Eye (tissue), 1 donor: ENCODE measurements at regions not wholly inside any gene's neighbourhood (a gene's known extent, or its start where the extent isn't known, plus 50 kb on each side); places are given as distances from the start of the nearest gene placed in this dataset.
A peak's percentile ranks its signal among the peaks of the same experiment; 100 is the strongest.

Source experiments
- DNase-seq: peaks from one replicate; pipeline ENCODE4 v3.0.0-alpha.2; 2015

DNA sequence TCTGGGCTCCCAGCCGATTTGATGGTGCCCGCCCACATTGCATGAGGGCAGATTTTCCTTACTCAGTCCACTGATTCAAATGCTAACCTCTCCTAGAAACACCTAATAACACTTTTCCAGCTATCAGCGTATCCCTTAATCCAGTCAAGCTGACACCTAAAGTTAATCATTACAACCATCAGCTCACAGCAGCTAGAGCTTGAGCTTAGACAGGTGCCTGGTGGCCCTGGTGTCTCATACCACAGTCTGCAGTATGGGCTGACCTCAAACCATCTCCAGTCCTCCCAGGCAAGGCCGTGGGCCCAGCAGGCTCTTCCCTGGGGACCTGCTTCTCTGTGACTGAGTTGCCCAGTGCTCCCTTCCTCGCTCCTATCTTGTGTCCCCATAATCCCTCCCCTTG lies 174.4 kb upstream of the NECTIN1 start:
- no peak for DNase-seq

DNA sequence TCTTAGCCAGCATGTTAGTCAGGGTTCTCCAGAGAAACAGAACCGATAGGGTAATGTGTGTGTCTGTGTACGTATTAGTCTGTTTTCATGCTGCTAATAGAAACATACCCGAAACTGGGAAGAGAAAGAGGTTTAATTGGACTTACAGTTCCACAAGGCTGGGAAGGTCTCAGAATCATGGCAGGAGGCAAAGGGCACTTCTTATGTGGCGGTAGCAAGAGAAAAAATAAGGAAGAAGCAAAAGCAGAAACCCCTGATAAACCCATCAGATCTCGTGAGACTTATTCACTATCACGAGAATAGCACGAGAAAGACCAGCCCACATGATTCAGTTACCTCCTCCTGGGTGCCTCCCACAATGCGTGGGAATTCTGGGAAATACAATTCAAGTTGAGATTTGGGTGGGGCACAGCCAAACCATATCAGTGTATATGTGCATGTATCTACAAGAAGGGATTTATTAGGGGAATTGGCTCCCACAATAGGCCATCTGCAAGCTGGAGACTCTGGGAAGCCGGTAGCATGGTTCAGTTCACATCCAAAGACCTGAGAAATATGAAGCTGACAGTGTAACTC lies 173.7 kb upstream of the NECTIN1 start:
- peak; percentile 72 for DNase-seq

DNA sequence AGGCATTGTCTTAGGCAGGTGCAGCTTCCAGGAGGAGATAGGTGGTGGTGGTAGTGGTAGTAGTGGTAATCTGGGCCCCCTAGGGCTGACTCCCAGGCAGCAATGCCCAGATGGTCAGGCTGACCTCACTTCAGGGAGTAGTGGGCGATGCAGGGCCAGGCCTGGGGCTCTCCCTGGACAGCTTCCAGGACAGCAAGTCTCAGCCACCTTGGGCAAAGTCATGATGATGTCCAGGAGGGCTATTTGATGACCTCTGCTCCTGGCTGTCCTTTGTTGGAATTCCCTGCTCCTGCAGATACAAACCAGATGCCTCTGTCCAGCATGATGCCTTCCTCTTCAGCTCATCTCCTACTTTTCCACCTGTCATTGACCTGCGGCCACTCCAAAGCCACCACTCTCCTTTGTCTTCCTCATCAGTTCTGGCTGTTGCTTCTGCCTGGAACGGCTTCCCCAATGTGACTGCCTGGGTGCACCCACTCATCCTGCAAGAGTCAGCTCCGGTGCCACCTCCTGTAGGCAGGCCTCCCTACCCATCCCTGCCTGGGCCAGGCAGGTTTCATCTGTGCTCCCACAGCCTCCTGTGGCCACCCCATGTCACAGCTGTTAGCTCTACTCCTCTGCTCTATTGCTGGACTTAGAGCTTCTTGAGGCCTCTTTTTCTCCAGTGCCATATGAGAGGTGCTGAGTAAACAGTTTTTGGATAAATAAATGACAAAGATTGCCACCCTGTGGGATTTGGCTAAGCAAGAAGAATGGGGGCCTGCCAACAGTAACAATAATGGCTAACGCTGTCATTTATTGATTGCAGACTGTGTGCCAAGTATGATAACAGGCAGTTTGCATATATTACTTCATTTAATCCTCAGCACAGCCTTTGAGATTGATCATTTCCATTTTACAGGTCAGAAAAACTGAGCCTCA lies 172.9 kb upstream of the NECTIN1 start:
- no peak for DNase-seq

DNA sequence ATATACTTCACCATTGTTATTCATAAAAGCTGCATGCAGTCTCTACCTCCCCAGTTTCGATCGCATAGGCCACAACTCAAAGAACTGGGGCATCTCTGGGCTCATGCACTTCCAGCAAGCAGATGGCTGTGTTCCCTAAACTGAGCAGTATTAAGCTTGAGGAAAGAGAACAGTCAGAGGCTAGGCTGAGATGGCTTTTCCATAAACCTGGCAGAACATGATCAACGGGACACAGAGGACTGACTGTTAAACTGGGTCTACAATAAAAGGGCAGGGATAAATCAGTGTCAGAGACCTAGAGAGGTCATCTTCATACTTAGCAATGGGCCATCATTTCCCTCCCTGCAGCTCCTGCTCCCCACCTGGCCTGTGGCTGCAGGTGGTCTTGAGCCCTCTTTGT lies 171.0 kb upstream of the NECTIN1 start:
- DNase-seq = no peak

DNA sequence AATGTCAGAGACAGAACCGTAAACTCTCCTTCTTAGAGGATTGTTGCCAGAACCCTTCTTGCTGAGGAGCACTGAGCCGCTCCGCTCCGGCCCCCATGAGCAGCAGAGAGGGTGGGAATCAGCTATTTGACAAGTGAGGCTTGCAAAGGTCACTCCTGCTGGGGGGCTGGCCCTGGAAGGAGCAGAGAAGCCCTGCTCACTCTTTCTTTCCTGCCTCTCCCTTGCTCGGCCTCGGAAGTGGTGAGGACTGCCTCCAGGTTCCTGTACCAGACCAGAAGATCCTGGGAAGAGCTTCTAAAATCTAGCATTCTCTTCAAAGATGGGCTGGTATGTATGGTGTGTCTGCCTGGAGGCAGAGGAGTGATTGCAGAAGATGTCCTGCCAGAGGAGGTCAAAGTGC lies 168.6 kb upstream of the NECTIN1 start:
- DNase-seq = no peak

DNA sequence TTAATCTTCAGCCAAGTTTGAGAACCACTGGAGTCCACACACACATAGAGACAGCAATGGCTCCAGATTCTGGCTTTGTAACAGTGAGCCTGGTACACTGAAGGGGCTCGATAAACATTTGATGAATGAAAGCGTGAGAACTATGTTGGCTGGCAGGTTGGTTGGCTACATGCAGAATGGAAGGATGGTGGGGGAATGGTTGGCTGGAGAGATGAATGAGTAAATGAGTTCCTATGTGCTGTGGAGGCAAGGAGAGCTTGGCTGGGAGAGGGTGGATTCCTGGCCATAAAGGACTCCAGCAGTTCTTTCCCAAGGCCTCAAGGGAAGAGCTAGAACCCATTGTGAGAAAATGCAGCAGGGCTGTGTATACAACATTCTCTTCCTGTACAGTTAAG lies 168.0 kb upstream of the NECTIN1 start:
- no peak for DNase-seq

DNA sequence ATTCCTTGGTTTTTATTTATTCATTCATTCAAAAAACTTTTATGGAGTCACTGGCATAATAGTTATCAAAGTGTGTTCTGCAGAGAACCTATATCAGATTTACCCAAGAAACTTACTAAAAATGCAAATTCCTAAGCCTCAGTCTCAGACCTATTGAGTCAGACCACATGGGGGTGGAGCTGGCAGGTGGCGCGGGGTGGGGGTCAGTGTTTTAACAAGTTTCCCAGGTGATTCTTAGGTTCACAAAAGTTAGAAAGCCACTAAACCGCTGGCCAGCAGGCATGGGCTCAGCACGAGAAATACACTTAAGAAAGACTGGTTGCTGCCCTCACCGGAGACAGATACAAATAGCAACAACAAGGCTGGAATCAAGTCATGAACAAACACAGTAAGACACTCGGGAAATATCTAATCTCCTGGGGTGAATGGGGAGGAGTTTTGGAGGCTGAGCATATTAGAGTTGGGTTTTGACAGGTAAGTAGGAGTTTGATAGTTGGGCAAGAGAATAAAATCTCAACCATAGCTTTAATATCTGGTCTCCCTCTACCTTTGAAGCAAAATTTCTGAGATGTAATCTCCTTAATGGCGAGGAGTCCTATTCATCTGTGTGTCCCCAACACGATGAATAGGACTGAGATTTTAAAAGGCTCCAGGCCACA lies 167.5 kb upstream of the NECTIN1 start:
- no peak for DNase-seq

DNA sequence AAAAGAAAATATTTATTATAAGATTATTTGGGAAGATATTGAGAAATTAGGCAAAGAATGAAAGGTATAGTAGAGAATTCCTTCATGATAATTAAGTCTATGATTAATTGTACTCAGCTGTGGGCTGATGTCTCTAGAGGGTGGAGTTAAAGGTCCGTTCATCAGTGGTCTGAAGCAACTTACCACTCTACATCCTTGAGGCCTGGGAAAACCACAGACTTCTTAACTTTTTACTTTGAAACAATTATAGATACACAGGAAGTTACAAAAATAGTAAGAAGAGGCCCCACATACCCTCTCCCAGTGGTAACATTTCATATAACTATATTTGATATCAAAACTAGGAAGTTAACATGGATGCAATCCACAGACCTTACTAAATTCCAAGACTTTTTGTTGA lies 167.0 kb upstream of the NECTIN1 start:
- no peak for DNase-seq

DNA sequence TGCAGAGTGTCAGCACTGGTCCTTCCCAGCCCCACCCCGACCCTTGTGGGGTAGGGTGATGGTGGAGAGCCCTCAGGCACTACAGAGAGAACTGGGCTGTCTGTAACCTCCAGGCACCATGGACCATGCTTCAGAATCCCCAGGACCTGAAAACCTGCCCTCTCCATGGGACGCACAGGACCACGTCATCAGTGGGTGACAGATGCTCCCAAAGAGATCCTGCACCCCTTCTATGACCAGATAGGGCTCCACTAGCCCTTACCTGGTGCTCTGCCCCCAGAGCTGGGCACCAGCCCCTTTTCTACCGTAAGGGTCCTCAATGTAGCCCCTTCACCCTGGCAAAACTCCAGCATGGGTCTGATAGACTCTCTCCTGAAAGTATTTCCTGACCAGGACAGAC lies 165.9 kb upstream of the NECTIN1 start:
- no peak for DNase-seq

DNA sequence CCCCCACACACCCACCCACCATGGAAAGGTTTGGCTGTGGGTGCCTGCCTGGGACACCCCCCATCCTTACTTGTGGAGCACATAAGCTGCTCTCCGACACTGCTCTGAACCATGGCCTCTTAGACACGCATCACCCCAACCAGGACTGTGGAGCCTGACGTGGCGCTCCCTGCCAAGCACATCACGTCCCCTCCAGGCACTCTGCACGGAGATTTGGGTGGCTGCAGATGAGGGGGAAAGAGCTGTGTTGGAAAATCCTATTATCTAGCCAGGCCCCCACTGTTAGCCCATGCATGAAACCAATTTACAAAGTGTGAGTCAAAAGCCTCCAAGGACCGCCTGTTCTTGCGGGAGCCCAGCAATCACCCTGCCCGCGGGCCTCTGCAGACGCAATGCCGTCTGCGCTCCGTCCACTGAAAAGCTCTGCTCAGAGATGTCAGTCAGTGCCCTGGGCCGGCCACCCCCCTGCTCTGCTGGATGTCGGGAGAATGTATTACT lies 163.4 kb upstream of the NECTIN1 start:
- peak; percentile 67 for DNase-seq

DNA sequence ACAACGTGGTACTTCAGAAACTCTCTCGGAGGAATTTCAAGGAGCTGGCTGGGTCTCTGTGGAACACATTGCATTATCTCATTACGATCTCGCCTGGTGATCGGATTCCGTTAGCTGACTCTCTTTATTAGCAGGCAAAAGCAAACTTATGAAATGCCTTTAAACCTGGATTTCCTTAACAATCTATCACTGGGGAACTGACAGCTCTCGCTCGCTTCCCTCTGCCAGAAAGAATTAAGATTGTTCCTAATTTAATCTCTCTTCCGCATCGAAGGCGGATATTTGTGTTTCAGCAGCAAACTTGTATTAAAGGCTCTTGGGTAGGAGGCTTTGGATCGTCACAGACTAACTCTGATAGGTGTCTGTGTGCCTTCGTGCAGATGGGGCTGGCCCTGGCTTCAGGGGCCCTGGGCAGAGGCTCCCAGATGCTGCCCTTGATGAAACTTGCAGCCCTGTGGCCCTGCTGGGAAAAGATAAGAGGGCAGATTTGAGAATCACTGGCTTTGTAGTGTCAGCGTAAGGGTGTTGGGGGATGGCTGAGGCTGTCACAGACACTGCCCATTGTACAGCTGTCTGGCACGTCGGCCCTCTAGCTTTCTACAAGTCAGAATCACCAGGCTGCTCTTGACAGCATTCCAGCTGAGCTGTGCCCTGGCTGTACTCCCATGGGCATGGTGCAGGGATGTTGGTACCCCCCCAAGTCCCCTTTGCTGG lies 162.2 kb upstream of the NECTIN1 start:
- peak; percentile 54 for DNase-seq

DNA sequence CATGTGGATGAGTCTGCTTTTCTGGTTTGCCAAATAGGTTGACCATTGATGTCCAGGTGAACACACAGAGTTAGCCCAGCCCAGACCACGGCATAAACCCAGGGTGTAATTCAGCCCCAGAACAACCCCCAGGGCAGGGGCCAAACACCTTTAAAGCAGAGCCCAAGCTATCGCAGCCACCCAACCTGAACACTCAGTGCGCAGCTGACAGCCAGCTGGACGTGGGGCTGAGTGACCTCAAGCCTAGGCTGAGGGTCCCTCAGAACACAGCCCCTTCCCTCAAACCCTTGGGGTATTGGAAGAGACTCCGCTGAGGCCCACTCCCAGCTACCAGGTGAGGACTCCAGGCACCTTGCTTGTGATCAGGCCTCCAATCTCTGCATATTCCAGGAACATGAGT lies 161.5 kb upstream of the NECTIN1 start:
- DNase-seq = no peak

DNA sequence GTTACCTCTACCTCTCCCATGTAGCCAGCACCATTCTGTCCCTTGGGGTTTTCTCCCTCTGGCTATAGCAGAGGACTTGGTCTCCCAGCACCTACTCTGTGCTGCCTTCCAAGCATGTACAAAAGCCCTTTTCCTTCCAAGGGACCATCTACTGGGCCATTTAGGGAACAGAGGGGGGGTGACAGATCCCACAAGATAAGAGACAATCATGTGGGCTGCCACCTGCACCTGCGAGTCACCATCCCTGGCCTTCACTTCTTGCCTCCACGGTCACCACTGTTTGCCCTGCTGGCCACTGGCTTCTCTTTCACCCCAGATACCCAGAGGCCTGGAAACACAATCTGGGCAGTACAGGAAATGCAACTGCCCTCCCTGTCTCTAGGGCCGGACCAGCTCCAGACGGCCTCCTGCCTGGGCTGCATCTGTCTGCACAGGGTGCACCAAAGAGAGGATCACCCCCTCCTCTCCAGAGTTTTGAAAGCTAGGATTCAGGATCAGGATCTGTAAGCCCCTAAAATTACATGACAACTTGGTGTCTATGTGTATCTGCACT lies 160.8 kb upstream of the NECTIN1 start:
- DNase-seq = no peak

DNA sequence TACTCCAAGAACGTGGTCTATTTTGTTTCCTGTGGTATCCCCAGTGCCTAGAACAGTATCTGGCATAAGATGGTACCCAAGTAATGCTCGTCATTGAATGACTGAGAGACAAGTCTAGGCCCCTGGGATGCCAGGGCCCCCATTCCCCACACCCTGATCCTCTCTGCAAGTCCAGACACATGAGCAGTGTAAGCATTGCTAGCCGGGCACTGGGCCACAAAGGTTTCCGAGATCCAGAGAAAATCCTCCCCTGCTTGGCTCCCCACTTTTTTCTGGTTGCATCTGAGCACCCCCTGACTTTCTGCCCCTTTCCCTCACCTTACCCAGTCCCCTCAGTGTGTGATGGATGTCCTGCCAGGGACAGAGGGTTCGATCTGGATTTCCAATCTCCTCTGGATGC lies 160.1 kb upstream of the NECTIN1 start:
- DNase-seq = no peak

DNA sequence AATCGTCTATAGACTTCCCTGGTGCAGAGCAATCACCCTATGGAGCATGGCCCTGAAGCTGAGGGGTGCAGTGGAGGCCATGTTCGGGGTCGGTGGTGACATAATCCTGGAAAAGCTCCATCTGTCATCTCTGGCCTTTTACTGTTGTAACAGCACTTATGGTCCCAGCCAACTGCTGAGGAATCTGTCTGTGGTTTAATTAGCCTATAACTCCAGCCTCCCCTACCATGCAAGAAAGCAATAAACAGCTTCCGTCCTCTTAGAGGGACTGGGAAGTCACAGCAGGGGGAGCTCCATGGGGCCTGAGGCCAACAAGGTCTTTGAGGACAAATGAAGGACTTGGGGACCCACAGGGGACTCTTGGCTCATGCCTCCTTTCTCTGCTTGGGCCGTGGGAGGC lies 159.1 kb upstream of the NECTIN1 start:
- peak; percentile 44 for DNase-seq

DNA sequence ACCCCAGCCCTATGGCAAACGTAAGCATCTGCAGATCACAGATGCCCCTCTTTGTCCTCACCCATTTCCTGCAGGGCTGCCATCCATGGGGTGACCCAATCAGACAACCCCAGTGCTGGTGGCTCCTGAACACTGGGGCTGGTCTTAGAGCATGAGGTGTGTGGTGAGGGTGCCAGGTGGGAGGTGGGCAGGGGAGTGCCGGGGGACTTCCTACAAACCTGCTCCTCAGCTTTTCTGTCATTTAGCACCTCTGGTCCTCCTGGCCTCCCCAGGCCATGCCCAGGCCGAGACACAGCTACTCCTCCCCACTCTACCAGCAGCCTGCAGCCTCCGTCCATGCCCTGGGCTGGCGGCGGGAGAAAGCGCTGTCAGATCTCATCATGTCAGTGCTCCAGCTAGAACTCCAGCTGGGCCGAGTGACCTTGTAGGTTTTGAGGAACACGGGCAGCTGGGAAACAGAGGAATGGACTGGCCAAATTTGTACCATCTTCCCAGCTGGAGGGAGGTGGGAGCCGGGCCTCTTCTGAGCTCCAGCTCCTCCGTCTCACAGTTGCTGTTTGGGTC lies 157.7 kb upstream of the NECTIN1 start:
- peak; percentile 97 for DNase-seq

DNA sequence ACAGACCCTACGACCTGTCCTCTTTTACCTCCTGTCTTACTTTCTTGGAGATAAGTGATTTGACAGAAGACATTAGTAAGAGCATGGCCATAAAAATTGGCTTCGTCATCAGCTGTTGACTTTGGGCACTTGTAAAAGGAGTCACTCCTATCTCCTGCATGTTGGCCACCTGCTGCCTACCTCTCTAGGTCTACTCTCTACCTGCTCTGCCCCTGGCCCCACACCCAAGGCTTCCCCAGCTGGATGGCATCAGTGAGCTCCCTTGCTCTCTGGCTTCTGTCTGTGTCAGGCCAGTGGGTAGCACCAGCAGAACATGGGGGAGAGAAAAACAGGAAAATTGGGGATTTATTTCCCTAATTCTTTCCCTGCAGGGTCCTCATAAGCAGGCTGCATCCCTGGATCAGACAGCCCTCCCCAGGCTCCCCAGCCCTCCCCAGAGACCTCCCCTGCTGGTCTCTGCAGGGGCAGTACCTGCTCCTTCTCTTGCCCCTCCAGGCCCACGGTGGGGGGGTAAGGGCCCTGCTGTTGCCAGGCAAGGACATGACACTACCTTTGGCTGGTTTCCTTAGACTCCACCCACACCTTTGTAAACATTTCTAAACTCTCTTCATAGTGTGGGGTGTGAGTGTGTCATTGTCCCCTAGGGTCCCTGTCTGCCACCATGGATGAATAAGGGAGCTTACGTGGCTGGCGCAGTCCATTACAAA lies 157.0 kb upstream of the NECTIN1 start:
- no peak for DNase-seq

DNA sequence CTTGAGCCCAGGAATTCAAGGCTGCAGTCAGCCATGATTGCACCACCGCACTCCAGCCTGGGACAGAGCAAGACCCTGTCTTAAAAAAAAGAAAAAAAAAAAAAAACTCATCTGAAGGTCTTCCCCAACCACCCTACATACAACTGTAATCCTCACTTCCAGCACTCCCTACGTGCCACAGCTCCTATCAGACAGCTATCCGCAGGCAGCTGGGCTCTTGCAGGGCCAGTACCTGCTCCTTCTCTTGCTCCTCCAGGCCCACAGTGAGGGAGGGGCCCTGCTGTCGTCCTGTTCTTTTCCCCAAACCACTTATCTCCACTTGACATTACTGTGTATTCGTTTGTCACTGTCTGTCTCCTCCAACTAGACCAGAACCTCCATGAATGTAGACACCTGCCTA lies 156.1 kb upstream of the NECTIN1 start:
- no peak for DNase-seq

DNA sequence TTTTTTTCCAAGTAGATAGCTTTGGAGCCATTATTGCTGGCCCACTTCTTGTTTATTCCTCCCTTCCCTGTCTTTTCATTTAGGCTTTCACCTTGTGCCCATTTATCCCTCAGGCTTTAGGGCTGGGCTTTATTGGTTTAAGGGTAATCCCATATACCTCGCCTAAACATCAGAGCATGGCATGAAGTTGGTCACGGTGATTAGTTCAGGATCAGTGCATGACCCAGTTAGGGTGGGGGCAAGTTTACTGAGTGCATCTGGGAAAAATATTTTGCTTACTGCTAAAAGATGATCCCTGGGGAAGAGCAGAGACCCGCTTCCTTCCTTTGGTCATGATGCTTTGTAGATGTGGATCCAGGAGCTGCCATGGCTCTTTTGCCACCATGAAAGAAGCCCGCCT lies 153.3 kb upstream of the NECTIN1 start:
- no peak for DNase-seq

DNA sequence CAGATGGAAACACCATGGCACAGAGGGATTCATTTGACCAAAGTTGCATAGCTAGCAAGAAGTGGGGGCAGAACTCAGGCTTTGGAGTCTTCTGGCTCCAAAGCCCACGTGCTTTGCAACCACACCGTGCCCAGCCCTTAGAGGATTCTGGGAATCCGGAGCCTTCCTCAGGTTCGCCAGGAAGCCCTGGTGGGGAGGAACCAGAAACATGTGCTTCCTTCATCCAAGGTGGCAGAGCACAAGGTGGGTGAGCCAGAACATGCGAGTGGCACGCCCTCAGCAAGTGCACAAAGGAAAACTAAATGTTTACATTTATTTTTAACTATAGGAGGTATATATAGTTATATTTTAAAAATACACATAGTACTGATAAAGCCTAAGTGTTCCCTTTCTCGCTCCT lies 151.9 kb upstream of the NECTIN1 start:
- no peak for DNase-seq

DNA sequence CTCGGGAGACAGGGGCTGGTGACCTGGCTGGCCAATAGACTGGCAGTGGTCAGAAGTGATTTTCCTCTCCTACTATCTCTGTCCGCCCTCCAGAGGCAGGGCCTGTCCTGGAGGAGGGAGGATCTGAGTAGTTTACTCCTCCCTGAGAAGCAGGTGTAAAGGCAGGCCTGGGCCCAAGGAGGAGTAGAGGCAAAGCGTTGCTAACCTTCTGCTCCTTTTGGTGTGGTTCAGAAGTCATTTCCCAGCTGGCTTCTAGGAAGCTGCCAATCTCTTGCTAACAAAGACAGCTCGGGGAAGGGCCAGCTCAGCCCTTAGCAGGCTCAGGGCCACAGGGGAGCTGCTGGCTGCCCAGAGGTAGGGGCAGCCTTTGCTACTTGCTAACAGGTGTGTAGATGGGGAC lies 151.1 kb upstream of the NECTIN1 start:
- no peak for DNase-seq

DNA sequence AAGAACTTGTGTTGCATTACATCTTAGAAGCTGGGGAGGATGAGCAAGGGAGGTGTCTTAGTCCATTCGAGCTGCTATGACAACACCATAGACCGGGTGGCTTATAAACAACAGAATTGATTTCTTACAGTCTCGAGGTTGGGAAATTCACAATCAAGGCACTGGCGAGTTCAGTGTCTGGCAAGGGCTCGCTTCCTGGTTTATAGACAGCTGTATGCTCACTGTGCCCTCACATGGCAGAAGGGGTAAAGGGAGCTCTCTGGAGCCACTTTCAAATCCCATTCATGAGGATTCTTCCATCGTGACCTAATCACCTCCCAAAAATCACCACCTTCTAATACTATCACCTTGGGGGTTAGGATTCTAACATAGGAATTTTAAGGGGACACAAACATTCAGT lies 150.0 kb upstream of the NECTIN1 start:
- DNase-seq = no peak
